HK-2 (cell line): ENCODE measurements at regions not wholly inside any gene's neighbourhood (a gene's known extent, or its start where the extent isn't known, plus 50 kb on each side); places are given as distances from the start of the nearest gene placed in this dataset.
"Not testable (repeated sequence)": the region's sequence is repeated elsewhere in the genome, so short reads cannot be mapped to it uniquely, and the experiment has no call there.

Source experiments
- DNase-seq: peaks from one replicate; pipeline ENCODE4 v3.0.0-alpha.2; 2018; ENCODE audit not compliant: unreplicated experiment

DNA sequence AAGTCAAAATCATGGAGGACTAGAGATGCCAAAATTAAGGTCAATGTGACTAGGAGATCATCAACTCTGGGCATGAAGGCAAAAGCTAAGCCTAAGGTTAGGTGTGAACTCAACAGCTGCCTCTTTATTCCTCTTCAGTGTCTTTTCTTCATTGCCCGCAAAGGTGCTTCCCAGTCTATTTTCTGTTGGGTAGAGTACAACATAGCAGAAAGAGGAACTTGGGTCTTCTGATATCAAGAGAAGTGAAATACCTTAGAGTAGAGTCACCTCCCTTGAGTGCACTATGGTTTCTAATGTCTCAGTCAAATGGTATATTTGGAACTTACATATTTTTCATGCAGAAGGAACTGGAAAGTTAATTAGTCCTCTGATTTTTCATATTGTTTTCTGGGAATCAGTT is 122.5 kb upstream of the GRIN3A start:
- DNase-seq = no peak

DNA sequence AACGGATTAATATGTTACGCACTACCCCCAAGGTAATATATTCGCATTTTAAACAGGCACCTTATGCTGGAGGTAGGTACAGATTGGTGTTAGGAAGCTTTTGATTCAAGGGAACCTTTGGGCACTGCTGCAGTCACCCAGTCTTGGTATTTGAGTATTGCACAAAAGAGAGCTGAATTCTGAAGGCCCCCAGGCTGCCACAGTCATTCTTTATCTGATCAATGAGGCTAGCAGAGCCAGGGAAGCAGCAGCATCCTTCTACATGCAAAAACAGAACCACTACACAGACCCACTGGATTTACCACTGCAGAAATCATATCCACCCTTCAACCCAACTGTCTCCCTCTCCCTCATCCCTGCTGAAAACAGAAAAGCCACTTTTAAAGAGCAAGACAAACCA is 121.2 kb upstream of the GRIN3A start:
- DNase-seq = no peak

GRCh38 chr9:101858026-101858425 is 119.6 kb upstream of the GRIN3A start:
- no peak for DNase-seq

- no peak for DNase-seq
Measured at GRCh38 chr9:101849102-101849707, 110.8 kb upstream of the GRIN3A start.

- DNase-seq = no peak
Measured at GRCh38 chr9:101848485-101848919, 110.1 kb upstream of the GRIN3A start.

DNA sequence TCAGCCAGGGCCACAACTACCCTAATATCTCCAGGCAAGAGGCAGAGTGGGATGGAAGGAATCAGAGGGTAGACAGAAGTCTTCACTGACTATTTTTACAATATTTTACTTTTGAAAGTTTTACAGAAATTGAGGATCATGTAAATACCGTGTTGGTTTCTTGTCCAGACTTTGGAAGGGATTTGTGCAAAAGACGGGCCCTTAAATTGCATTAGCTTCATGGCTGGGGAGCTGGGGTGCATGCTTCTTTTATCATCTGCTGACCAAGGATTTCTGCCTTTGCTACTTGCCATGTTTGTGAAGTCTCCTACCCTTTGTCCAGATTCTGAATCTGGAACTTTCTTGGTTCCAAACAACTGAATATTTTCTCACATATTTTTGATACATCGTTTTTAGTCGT is 107.7 kb upstream of the GRIN3A start:
- DNase-seq = no peak

DNA sequence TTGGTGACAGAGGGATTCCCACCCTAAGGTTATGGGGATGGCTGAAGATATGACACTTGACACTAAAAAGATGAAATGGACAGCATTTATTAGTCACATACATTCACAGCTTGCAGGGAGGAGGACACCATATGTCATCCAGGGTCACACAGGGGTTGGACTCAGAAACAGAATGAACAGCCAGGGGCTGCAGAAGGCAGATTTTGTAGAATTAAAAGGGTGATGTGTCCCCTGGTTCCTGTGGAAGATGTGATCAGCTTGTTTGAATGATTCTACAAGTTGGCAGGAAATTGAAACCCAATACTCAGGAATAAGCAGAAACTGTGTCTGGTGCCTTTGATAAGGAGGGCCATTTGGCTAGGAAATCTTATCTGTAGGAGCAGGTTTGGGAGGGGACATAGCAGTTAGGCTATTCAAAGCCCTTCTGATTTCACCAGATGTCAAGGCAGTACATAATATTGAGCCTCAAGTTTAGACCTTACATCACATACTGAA is 102.3 kb upstream of the GRIN3A start:
- DNase-seq = no peak

- DNase-seq = not testable (repeated sequence)
Measured at GRCh38 chr9:101838988-101839387, 100.5 kb upstream of the GRIN3A start.

DNA sequence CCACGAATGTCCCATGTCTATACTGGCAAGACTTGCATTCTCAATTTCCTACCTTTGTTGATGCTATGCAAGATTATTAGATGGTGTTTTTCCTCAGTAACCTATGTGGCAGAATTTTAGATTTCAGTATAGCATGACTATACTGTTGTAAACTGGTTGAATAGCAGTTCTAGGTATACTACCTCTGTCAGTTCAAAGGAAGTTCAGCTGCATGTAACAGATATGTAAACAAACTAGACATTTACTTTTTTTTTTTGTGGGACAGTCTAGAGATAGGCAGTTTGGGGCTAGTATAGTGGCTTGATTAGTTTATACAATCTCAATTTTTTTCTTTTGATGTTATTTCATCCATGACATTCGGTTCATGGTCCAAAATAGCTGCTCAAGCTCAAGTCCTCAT is 97.6 kb upstream of the GRIN3A start:
- DNase-seq = no peak

- no peak for DNase-seq
Measured at GRCh38 chr9:101832486-101832885, 94.0 kb upstream of the GRIN3A start.

DNA sequence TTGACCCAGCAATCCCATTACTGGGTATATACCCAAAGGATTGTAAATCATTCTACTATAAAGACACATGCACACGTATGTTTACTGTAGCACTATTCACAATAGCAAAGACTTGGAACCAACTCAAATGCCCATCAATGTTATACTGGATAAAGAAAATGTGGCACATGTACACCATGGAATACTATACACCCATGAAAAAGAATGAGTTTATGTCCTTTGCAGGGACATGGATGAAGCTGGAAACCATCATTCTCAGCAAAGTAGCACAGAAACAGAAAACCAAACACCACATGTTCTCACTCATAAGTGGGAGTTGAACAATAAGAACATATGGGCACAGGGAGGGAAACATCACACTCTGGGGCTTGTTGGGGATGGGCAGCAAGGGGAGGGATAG is 83.0 kb upstream of the GRIN3A start:
- not testable (repeated sequence) for DNase-seq

- DNase-seq = not testable (repeated sequence)
Measured at GRCh38 chr9:101820983-101821382, 82.5 kb upstream of the GRIN3A start.

GRCh38 chr9:101814064-101814463 is 75.6 kb upstream of the GRIN3A start:
- DNase-seq = no peak

DNA sequence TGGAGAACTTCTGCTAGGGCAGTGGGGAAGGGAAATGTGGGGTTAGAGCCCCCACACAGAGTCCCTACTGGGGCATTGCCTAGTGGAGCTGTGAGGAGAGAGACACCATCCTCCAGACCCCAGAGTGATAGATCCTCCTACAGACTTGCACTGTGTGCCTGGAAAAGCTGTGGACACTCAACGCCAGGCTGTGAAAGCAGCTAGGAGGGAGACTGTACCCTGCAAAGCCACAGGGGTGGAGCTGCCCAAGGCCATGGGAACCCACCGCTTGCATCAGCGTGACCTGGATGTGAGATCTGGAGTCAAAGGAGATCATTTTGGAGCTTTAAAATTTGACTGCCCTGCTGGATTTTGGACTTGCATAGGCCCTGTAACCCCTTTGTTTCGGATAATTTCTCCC is 69.4 kb upstream of the GRIN3A start:
- not testable (repeated sequence) for DNase-seq

- DNase-seq = no peak
Measured at GRCh38 chr9:101796044-101796443, 57.6 kb upstream of the GRIN3A start.

GRCh38 chr9:101795147-101795546 is 56.7 kb upstream of the GRIN3A start:
- no peak for DNase-seq

DNA sequence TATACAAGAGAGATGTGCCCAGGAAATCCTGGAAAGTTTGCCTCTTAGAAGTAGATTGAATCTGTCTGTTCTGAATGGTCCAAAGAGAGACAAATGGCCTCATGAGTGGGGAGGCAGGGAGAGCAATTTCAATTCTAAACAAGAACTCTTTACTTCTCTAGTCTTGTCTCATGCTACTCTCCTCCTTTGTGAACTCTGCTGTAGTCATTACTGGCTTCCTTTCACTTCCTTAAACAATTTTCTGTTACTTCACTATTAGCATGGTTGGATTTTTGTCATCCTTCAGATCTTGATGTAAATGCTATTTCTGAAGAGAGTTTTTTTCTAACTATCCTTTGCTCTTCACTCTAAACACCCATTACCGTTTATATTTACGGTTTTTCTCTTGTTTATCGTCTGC is 54.0 kb upstream of the GRIN3A start:
- no peak for DNase-seq

- peak; percentile 44 for DNase-seq
Measured at GRCh38 chr9:101791938-101792337, 53.5 kb upstream of the GRIN3A start.

- no peak for DNase-seq
Measured at GRCh38 chr9:101791533-101791932, 53.1 kb upstream of the GRIN3A start.
